BLaER1 (cell line): ENCODE measurements at regions not wholly inside any gene's neighbourhood (a gene's known extent, or its start where the extent isn't known, plus 50 kb on each side); places are given as distances from the start of the nearest gene placed in this dataset.
"Not testable (repeated sequence)": the region's sequence is repeated elsewhere in the genome, so short reads cannot be mapped to it uniquely, and the experiment has no call there.

ENCODE experiments used
- H3K27ac ChIP-seq: shearing (Covaris generic); formaldehyde crosslinking; 2 replicates; pipeline ENCODE4 v1.8.1; 2022
- H3K27me3 ChIP-seq: shearing (Covaris generic); formaldehyde crosslinking; 2 replicates; pipeline ENCODE4 v1.8.1; 2022
- H3K36me3 ChIP-seq: shearing (Covaris generic); formaldehyde crosslinking; 2 replicates; pipeline ENCODE4 v1.8.1; 2022
- H3K4me1 ChIP-seq: shearing (Covaris generic); formaldehyde crosslinking; 2 replicates; pipeline ENCODE4 v1.8.1; 2022
- H3K4me2 ChIP-seq: shearing (Covaris generic); formaldehyde crosslinking; 2 replicates; pipeline ENCODE4 v1.8.1; 2022
- H3K4me3 ChIP-seq: shearing (Covaris generic); formaldehyde crosslinking; 2 replicates; pipeline ENCODE4 v1.8.1; 2022
- H3K9ac ChIP-seq: shearing (Covaris generic); formaldehyde crosslinking; 2 replicates; pipeline ENCODE4 v1.8.1; 2022
- H3K9me3 ChIP-seq: shearing (Covaris generic); formaldehyde crosslinking; 2 replicates; pipeline ENCODE4 v1.8.1; 2022
- H4K20me1 ChIP-seq: shearing (Covaris generic); formaldehyde crosslinking; 2 replicates; pipeline ENCODE4 v1.8.1; 2022
- Cebpa-rat ChIP-seq: shearing (Covaris generic); IDR thresholded peaks from 2 replicates; pipeline ENCODE4 v1.8.1; 2022

DNA sequence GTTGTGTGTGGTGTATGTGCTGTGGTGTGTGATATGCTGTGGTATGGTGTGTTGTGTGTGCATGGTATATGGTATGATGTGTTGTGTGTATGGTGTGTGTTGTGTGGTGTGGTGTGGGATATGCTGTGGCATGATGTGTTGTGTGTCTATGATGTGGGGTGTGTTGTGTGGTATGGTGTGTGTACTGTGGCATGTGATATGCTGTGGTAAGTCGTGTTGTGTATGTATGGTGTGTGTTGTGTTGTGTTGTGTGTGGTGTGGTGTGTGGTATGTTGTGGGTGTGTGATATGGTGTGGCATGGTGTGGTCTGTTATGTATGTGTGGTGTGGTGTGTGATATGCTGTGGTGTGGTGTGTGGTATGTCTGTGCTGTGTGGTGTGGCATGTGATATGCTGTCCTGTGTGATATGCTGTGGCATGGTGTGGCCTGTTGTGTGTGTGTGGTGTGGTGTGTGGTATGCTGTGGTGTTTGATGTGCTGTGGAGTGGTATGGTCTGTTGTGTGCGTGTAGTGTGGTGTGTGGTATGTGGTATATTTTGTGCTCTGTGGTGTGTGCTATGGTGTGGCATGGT lies 318.0 kb downstream of the PTPRU start:
- Histone ChIP-seq H3K36me3 (no peaks in the 10 kb centered on the region), H3K27ac (no peak overlapping the region), H3K9me3 (no peaks in the 10 kb centered on the region), H3K4me1 (no peaks in the 10 kb centered on the region), H3K4me2 (no peak overlapping the region), H4K20me1 (no peaks in the 10 kb centered on the region), H3K27me3 (no peaks in the 10 kb centered on the region), H3K9ac (no peak overlapping the region), H3K4me3 (no peak overlapping the region)
- no peak for TF ChIP-seq Cebpa-rat

- H4K20me1 ChIP-seq: no peaks in the 10 kb centered on the region
- H3K9me3 ChIP-seq: no peaks in the 10 kb centered on the region
- no peaks in the 10 kb centered on the region for H3K27me3 ChIP-seq
- TF ChIP-seq Cebpa-rat: no peak
- no peak overlapping the region for H3K4me3 ChIP-seq
- no peaks in the 10 kb centered on the region for H3K36me3 ChIP-seq
- no peak overlapping the region for H3K27ac ChIP-seq
- no peak overlapping the region for H3K9ac ChIP-seq
- no peak overlapping the region for H3K4me2 ChIP-seq
- H3K4me1 ChIP-seq: peaks cover 23% of the 10 kb centered on the region
Observed at GRCh38 chr1:29551123-29551936, 315.0 kb downstream of the PTPRU start.

- Histone ChIP-seq H3K36me3 (no peaks in the 10 kb centered on the region), H3K4me1 (peaks cover 33% of the 10 kb centered on the region), H3K9ac (no peak overlapping the region), H3K4me3 (no peak overlapping the region), H3K27ac (no peak overlapping the region), H3K9me3 (no peaks in the 10 kb centered on the region), H3K27me3 (no peaks in the 10 kb centered on the region), H3K4me2 (no peak overlapping the region), H4K20me1 (no peaks in the 10 kb centered on the region)
- TF ChIP-seq Cebpa-rat: no peak
Observed at GRCh38 chr1:29550119-29550841, 314.0 kb downstream of the PTPRU start.

- H3K4me2 ChIP-seq, H3K27me3 ChIP-seq, H3K27ac ChIP-seq, H3K36me3 ChIP-seq, H3K4me3 ChIP-seq, H4K20me1 ChIP-seq, H3K9ac ChIP-seq, H3K9me3 ChIP-seq: not testable (repeated sequence)
- H3K4me1 ChIP-seq: peaks cover 39% of the 10 kb centered on the region
Observed at GRCh38 chr1:29549728-29550118, 313.4 kb downstream of the PTPRU start.

DNA sequence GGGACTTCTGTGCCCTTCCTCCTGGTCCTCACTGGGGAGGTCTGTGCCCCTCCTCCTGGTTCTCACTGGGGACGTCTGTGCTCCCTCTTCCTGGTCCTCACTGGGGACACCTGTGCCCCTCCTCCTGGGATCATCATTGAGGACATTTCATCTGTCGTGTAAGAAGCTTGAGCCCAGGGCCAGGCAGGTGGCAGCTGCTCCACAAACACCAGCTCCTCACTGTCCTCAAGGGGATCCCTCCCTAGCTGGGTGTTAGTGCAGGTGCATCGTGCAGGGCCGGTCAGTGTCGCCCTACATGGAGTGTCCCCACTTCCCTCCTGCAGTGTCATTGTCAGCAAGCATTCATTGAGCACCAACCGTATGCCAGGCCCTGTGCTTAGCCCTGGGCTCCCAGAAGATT lies 312.7 kb downstream of the PTPRU start:
- Histone ChIP-seq H4K20me1 (no peaks in the 10 kb centered on the region), H3K9ac (no peak overlapping the region), H3K27ac (no peak overlapping the region), H3K27me3 (no peaks in the 10 kb centered on the region), H3K4me1 (peaks cover 46% of the 10 kb centered on the region), H3K9me3 (no peaks in the 10 kb centered on the region), H3K4me3 (no peak overlapping the region), H3K36me3 (no peaks in the 10 kb centered on the region), H3K4me2 (peak overlapping the region; percentile 49)
- TF ChIP-seq Cebpa-rat: no peak

DNA sequence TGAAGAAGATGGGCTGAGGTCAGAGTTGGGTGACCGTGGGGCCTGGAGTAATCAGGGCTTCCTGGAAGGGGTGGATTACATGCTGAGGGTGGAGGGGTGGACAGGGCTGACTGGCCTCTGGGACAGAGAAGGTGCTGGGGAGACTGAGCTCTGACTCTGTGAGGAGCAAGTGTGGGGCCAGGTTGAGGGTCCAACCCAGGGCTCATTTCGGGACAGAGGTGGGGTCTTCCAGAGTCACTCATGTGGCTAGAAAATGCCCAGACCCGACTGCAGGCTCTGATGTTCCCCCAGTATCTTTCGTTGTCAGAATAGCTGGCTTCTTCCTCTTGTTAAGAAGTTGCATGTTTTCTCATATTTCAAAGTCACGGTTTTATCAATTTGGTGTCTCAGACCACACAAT lies 311.8 kb downstream of the PTPRU start:
- peaks cover 55% of the 10 kb centered on the region for H3K4me1 ChIP-seq
- no peaks in the 10 kb centered on the region for H3K9me3 ChIP-seq
- H3K27me3 ChIP-seq: no peaks in the 10 kb centered on the region
- no peaks in the 10 kb centered on the region for H3K36me3 ChIP-seq
- H4K20me1 ChIP-seq: no peaks in the 10 kb centered on the region
- H3K9ac ChIP-seq: no peak overlapping the region
- no peak overlapping the region for H3K4me3 ChIP-seq
- H3K4me2 ChIP-seq: peak overlapping the region; percentile 49; the same call in 1 of the 2 replicates
- TF ChIP-seq Cebpa-rat: no peak
- H3K27ac ChIP-seq: no peak overlapping the region

GRCh38 chr1:29547300-29547699 lies 311.0 kb downstream of the PTPRU start:
- Histone ChIP-seq H3K27ac (no peak overlapping the region), H3K4me3 (no peak overlapping the region), H3K9ac (no peak overlapping the region), H4K20me1 (no peaks in the 10 kb centered on the region), H3K4me1 (peaks cover 55% of the 10 kb centered on the region), H3K36me3 (no peaks in the 10 kb centered on the region), H3K9me3 (no peaks in the 10 kb centered on the region), H3K27me3 (no peaks in the 10 kb centered on the region), H3K4me2 (no peak overlapping the region)
- no peak for TF ChIP-seq Cebpa-rat

DNA sequence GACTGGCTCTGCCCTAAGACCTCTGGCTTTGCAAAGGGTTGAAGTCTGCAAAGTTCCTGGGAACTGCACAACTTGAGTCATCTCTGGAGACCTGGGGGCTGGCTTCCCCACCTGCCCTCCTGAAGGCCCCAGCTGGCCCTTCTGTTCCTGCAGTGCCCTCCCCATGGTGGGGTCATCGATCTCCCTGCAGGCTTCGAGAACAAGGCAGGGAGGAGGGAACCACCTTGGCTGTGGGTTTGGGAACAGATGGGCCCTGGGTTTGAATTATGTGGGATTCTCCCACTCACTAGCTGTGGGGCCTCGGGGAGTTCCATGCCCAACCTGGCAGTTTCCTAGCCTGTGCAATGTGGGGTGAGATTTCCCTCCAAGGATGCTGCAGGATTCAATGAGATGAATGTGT lies 310.2 kb downstream of the PTPRU start:
- Histone ChIP-seq H3K4me2 (peak overlapping the region; percentile 63), H3K4me1 (peaks cover 55% of the 10 kb centered on the region), H3K36me3 (no peaks in the 10 kb centered on the region), H3K27ac (no peak overlapping the region), H4K20me1 (no peaks in the 10 kb centered on the region), H3K9me3 (no peaks in the 10 kb centered on the region), H3K9ac (no peak overlapping the region), H3K4me3 (no peak overlapping the region), H3K27me3 (no peaks in the 10 kb centered on the region)
- no peak for TF ChIP-seq Cebpa-rat

- H3K9me3 ChIP-seq: no peaks in the 10 kb centered on the region
- no peak for TF ChIP-seq Cebpa-rat
Observed at GRCh38 chr1:29544406-29544805, 308.1 kb downstream of the PTPRU start.

GRCh38 chr1:29543586-29543985 lies 307.3 kb downstream of the PTPRU start:
- peaks cover 49% of the 10 kb centered on the region for H3K4me1 ChIP-seq
- no peaks in the 10 kb centered on the region for H3K9me3 ChIP-seq
- no peaks in the 10 kb centered on the region for H3K36me3 ChIP-seq
- no peak overlapping the region for H3K4me3 ChIP-seq
- H4K20me1 ChIP-seq: no peaks in the 10 kb centered on the region
- no peaks in the 10 kb centered on the region for H3K27me3 ChIP-seq
- H3K9ac ChIP-seq: no peak overlapping the region
- TF ChIP-seq Cebpa-rat: no peak
- peak overlapping the region; percentile 64 for H3K4me2 ChIP-seq
- no peak overlapping the region for H3K27ac ChIP-seq

More at GRCh38 chr1:29544406-29544805, 308.1 kb downstream of the PTPRU start:
- Histone ChIP-seq H3K4me3 (no peak overlapping the region), H3K27ac (no peak overlapping the region), H3K27me3 (no peaks in the 10 kb centered on the region), H4K20me1 (no peaks in the 10 kb centered on the region), H3K4me2 (peak overlapping the region; percentile 64), H3K36me3 (no peaks in the 10 kb centered on the region), H3K4me1 (peaks cover 55% of the 10 kb centered on the region), H3K9ac (no peak overlapping the region)
